Lower lobe of right lung (tissue), 2 donors: ENCODE measurements at regions not wholly inside any gene's neighbourhood (a gene's known extent, or its start where the extent isn't known, plus 50 kb on each side); places are given as distances from the start of the nearest gene placed in this dataset.

Experiments used
- ATAC-seq, 2 donors: fragments of 200-7000 bp; cut with Tn5 transposase; one replicate each; pipeline ENCODE4 v1.9.1; 2020 to 2022; ENCODE audit warnings: mild to moderate bottlenecking in 2 of 2, moderate library complexity in 2 of 2
- DNase-seq: peaks from one replicate; pipeline ENCODE4 v3.0.0-alpha.2; 2020
- H3K27ac ChIP-seq: fragments of 200-600 bp; one replicate; pipeline ENCODE4 v1.8.0; 2022
- H3K27me3 ChIP-seq: fragments of 200-600 bp; one replicate; pipeline ENCODE4 v1.8.0; 2022; ENCODE audit warnings: low read depth
- H3K36me3 ChIP-seq: fragments of 200-600 bp; one replicate; pipeline ENCODE4 v1.8.0; 2022; ENCODE audit warnings: mild to moderate bottlenecking
- H3K4me1 ChIP-seq: fragments of 200-600 bp; one replicate; pipeline ENCODE4 v1.8.0; 2022
- H3K4me3 ChIP-seq: fragments of 200-600 bp; one replicate; pipeline ENCODE4 v1.8.0; 2022; ENCODE audit warnings: mild to moderate bottlenecking
- H3K9me3 ChIP-seq: fragments of 200-600 bp; one replicate; pipeline ENCODE4 v1.8.0; 2022
- CTCF ChIP-seq: fragments of 200-600 bp; IDR thresholded peaks from one replicate; pipeline ENCODE4 v1.8.0; 2022; ENCODE audit warnings: antibody characterized with exemption, mild to moderate bottlenecking
- intact Hi-C: fragments of 100-400 bp; cut with DNase I; formaldehyde crosslinking; loops from one replicate; pipeline ENCODE4 v1.11.0; 2022
- donor health status: DM: no; HTN: yes; CAD: no; lungs with severe emphysema.

- Histone ChIP-seq H3K27me3 (no peaks in the 10 kb centered on the region), H3K36me3 (no peaks in the 10 kb centered on the region), H3K27ac (no peak overlapping the region), H3K9me3 (no peaks in the 10 kb centered on the region), H3K4me3 (no peak overlapping the region), H3K4me1 (no peaks in the 10 kb centered on the region)
- TF ChIP-seq CTCF = no peak
- intact Hi-C loops = no loop called here
- no peak for DNase-seq
- no peak for ATAC-seq
These were observed 1008.0 kb downstream of the GLUD2 start for GRCh38 chrX:122055460-122055859.

- Histone ChIP-seq H3K27ac (no peak overlapping the region), H3K4me1 (no peaks in the 10 kb centered on the region), H3K4me3 (no peak overlapping the region), H3K9me3 (no peaks in the 10 kb centered on the region), H3K27me3 (no peaks in the 10 kb centered on the region), H3K36me3 (no peaks in the 10 kb centered on the region)
- DNase-seq (no peak), ATAC-seq (no peak)
- TF ChIP-seq CTCF = no peak
- intact Hi-C loops = no loop called here
These were observed 1008.7 kb downstream of the GLUD2 start for GRCh38 chrX:122055979-122056715.

- no peak overlapping the region for H3K4me3 ChIP-seq
- intact Hi-C loops = no loop called here
- no peak for TF ChIP-seq CTCF
- no peak overlapping the region for H3K27ac ChIP-seq
- DNase-seq = no peak
- H3K36me3 ChIP-seq = no peaks in the 10 kb centered on the region
- no peaks in the 10 kb centered on the region for H3K9me3 ChIP-seq
- H3K4me1 ChIP-seq = no peaks in the 10 kb centered on the region
- no peak for ATAC-seq
- no peaks in the 10 kb centered on the region for H3K27me3 ChIP-seq
These were observed 1028.8 kb downstream of the GLUD2 start for GRCh38 chrX:122076241-122076640.

GRCh38 chrX:122078079-122078478 is 1030.7 kb downstream of the GLUD2 start:
- Histone ChIP-seq H3K36me3 (no peaks in the 10 kb centered on the region), H3K4me3 (no peak overlapping the region), H3K27ac (no peak overlapping the region), H3K27me3 (no peaks in the 10 kb centered on the region), H3K9me3 (no peaks in the 10 kb centered on the region), H3K4me1 (no peaks in the 10 kb centered on the region)
- intact Hi-C loops = no loop called here
- no peak for TF ChIP-seq CTCF
- DNase-seq = no peak
- ATAC-seq = no peak

- DNase-seq = no peak
- Histone ChIP-seq H3K9me3 (no peaks in the 10 kb centered on the region), H3K4me1 (no peaks in the 10 kb centered on the region), H3K27me3 (no peaks in the 10 kb centered on the region), H3K4me3 (no peak overlapping the region), H3K36me3 (no peaks in the 10 kb centered on the region), H3K27ac (no peak overlapping the region)
- intact Hi-C loops = no loop called here
- ATAC-seq = no peak
- TF ChIP-seq CTCF = no peak
These were observed 1039.9 kb downstream of the GLUD2 start for GRCh38 chrX:122087341-122087740.
